ENCODE measurements at regions not wholly inside any gene's neighbourhood (a gene's known extent, or its start where the extent isn't known, plus 50 kb on each side); places are given as distances from the start of the nearest gene placed in this dataset.

DNA sequence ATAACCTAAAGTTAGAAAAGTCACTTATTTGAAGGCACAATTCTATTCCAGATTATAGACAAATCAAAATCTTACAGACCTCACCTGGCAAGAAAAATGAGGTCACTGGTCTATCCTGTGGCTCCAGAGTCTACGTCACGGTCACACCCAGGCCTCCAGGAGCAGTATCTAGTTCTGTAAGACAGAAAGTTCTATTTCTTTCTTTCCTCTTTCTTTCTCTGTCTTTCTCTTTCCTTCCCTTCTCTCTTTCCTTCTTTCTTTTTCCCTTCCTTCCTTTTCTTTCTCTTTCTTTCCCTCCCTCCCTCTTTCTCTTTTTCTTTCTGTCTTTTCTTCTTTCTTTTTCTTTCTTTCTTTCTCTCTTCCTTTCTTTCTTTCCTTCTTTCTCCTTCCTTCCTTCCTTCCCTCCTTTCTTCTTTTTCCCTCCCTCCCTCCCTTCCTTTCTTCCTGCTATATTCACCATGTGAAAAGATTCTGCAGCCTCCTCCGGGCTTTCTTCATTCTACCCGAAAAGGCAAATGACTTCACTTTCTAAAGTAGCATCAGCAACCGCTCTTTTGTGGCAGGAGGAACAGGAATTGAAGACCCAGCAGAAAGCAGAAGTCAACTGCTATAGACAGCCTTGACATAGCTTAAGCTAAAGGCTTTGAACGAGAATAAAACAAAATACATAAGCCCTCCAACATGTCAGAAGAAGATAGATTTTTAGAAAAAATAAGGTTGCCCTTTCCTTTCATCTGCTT lies 83.9 kb upstream of the SIRPG start:
- H4K91ac ChIP-seq (ENCODE audit: low read length), result no peak overlapping the region
- H2AFZ ChIP-seq (ENCODE audit: low read depth, low read length), result no peak overlapping the region
- no peak overlapping the region for H3K4me3 ChIP-seq (ENCODE audit: insufficient read depth in 1 of 2, low read depth in 1 of 2, low read length in 2 of 2)
- H3K14ac ChIP-seq (ENCODE audit: low read length in 2 of 2), result no peak overlapping the region
- H2BK120ac ChIP-seq (ENCODE audit: low read depth, low read length), result no peak overlapping the region
- peaks cover 5 to 25% of the 10 kb centered on the region in 2 experiments for H3K27me3 ChIP-seq (ENCODE audit: control insufficient read depth in 1 of 2, insufficient read depth in 1 of 2, low read length in 2 of 2)
- H3K9me3 ChIP-seq (ENCODE audit: control insufficient read depth, low read length), result no peaks in the 10 kb centered on the region
- 82% methylated on average over 5 of the region's 6 CpGs for WGBS
- no peaks in the 10 kb centered on the region for H3K79me1 ChIP-seq (replicated peaks; ENCODE audit: low read length, poor library complexity, severe bottlenecking)
- H3K36me3 ChIP-seq (ENCODE audit: control insufficient read depth in 1 of 2, insufficient read depth in 2 of 2, low read depth in 1 of 2, low read length in 2 of 2), result no peaks in the 10 kb centered on the region
- no peak for DNase-seq
- no peak overlapping the region for H3K27ac ChIP-seq (ENCODE audit: low read length, poor library complexity, severe bottlenecking)
- no peak overlapping the region for H3K4ac ChIP-seq (ENCODE audit: low read depth in 1 of 2, low read length in 2 of 2)
- H2BK5ac ChIP-seq (ENCODE audit: low read depth, low read length, poor library complexity, severe bottlenecking), result no peak overlapping the region
- H2BK15ac ChIP-seq (ENCODE audit: low read depth, poor library complexity, severe bottlenecking), result no peak overlapping the region
- H3K9ac ChIP-seq (ENCODE audit: low read length), result no peak overlapping the region
- no peak overlapping the region for H4K8ac ChIP-seq (ENCODE audit: low read length)
- no peak overlapping the region for H3K23ac ChIP-seq (ENCODE audit: low read length in 2 of 2)
- H2BK12ac ChIP-seq (ENCODE audit: low read length in 2 of 2), result no peak overlapping the region
- no peak overlapping the region for H3K18ac ChIP-seq (ENCODE audit: low read depth in 1 of 2, low read length in 2 of 2)
- H3K4me2 ChIP-seq (ENCODE audit: low read length, poor library complexity, severe bottlenecking), result no peak overlapping the region
- H3K4me1 ChIP-seq (ENCODE audit: control insufficient read depth, insufficient read depth, low read depth, low read length), result no peaks in the 10 kb centered on the region
- no peak overlapping the region for H2AK5ac ChIP-seq (ENCODE audit: low read length, severe bottlenecking)

- Histone ChIP-seq H2BK12ac (ENCODE audit: low read length in 2 of 2) (no peak overlapping the region), H4K8ac (ENCODE audit: low read length) (no peak overlapping the region), H4K91ac (ENCODE audit: low read length) (no peak overlapping the region), H3K14ac (ENCODE audit: low read length in 2 of 2) (no peak overlapping the region), H3K23ac (ENCODE audit: low read length in 2 of 2) (no peak overlapping the region), H2BK5ac (ENCODE audit: low read depth, low read length, poor library complexity, severe bottlenecking) (no peak overlapping the region), H3K27me3 (ENCODE audit: control insufficient read depth in 1 of 2, insufficient read depth in 1 of 2, low read length in 2 of 2) (peaks cover 5 to 25% of the 10 kb centered on the region in 2 experiments), H2AK5ac (ENCODE audit: low read length, severe bottlenecking) (no peak overlapping the region), H2AFZ (ENCODE audit: low read depth, low read length) (no peak overlapping the region), H2BK120ac (ENCODE audit: low read depth, low read length) (no peak overlapping the region), H3K9me3 (ENCODE audit: control insufficient read depth, low read length) (no peaks in the 10 kb centered on the region), H3K18ac (ENCODE audit: low read depth in 1 of 2, low read length in 2 of 2) (no peak overlapping the region), H3K9ac (ENCODE audit: low read length) (no peak overlapping the region), H3K4ac (ENCODE audit: low read depth in 1 of 2, low read length in 2 of 2) (no peak overlapping the region), H3K27ac (ENCODE audit: low read length, poor library complexity, severe bottlenecking) (no peak overlapping the region), H3K79me1 (replicated peaks; ENCODE audit: low read length, poor library complexity, severe bottlenecking) (no peaks in the 10 kb centered on the region), H3K4me1 (ENCODE audit: control insufficient read depth, insufficient read depth, low read depth, low read length) (no peaks in the 10 kb centered on the region), H3K36me3 (ENCODE audit: control insufficient read depth in 1 of 2, insufficient read depth in 2 of 2, low read depth in 1 of 2, low read length in 2 of 2) (no peaks in the 10 kb centered on the region), H3K4me3 (ENCODE audit: insufficient read depth in 1 of 2, low read depth in 1 of 2, low read length in 2 of 2) (no peak overlapping the region), H2BK15ac (ENCODE audit: low read depth, poor library complexity, severe bottlenecking) (no peak overlapping the region), H3K4me2 (ENCODE audit: low read length, poor library complexity, severe bottlenecking) (no peak overlapping the region)
- WGBS, result no CpG with 5 or more reads among the region's 1 CpG
- no peak for DNase-seq
Observed at GRCh38 chr20:1737134-1737533, 79.6 kb upstream of the SIRPG start.

DNA sequence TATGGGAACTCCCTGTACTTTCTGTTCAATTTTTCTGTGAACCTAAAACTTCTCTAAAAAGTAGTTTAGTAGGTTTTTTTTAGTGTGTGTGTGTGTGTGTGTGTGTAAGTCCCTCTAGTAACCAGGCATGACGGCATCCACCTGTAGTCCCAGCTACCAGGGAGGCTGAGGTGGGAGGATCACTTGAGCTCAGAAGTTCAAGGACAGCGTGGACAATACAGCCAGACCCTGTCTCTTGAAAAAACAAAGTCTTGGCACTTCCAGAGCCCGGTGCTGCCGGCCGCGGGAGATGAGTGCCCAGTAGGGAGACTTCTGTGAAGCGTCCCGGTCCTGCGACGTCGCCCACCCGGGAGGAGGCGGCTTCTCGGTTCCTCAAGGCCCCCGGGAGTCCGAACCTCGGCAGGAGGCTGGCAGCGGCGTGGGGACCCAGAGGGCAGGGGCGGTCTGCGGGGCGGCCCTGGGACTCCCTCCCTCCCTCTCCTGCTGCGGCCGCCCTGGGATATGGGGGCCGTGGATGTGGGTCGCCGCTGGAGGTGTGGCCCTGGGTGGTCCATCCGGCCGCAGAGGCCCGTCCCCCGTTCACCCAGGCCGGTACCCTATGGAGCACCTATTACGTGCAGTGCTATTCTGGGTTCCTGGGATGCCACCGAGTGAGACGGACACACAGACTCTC lies 78.0 kb upstream of the SIRPG start:
- Histone ChIP-seq H3K9me3 (ENCODE audit: control insufficient read depth, low read length) (no peaks in the 10 kb centered on the region), H3K27me3 (ENCODE audit: control insufficient read depth in 1 of 2, insufficient read depth in 1 of 2, low read length in 2 of 2) (peaks cover 5 to 15% of the 10 kb centered on the region in 2 experiments), H3K14ac (ENCODE audit: low read length in 2 of 2) (no peak overlapping the region), H3K18ac (ENCODE audit: low read depth in 1 of 2, low read length in 2 of 2) (no peak overlapping the region), H3K27ac (ENCODE audit: low read length, poor library complexity, severe bottlenecking) (no peak overlapping the region), H3K79me1 (replicated peaks; ENCODE audit: low read length, poor library complexity, severe bottlenecking) (no peaks in the 10 kb centered on the region), H2BK120ac (ENCODE audit: low read depth, low read length) (no peak overlapping the region), H3K4me2 (ENCODE audit: low read length, poor library complexity, severe bottlenecking) (no peak overlapping the region), H3K36me3 (ENCODE audit: control insufficient read depth in 1 of 2, insufficient read depth in 2 of 2, low read depth in 1 of 2, low read length in 2 of 2) (no peaks in the 10 kb centered on the region), H3K4me3 (ENCODE audit: insufficient read depth in 1 of 2, low read depth in 1 of 2, low read length in 2 of 2) (no peak overlapping the region), H3K9ac (ENCODE audit: low read length) (no peak overlapping the region), H3K4me1 (ENCODE audit: control insufficient read depth, insufficient read depth, low read depth, low read length) (no peaks in the 10 kb centered on the region), H2BK12ac (ENCODE audit: low read length in 2 of 2) (no peak overlapping the region), H3K23ac (ENCODE audit: low read length in 2 of 2) (no peak overlapping the region), H4K91ac (ENCODE audit: low read length) (no peak overlapping the region), H2AK5ac (ENCODE audit: low read length, severe bottlenecking) (no peak overlapping the region), H2AFZ (ENCODE audit: low read depth, low read length) (no peak overlapping the region), H3K4ac (ENCODE audit: low read depth in 1 of 2, low read length in 2 of 2) (no peak overlapping the region), H2BK5ac (ENCODE audit: low read depth, low read length, poor library complexity, severe bottlenecking) (no peak overlapping the region), H4K8ac (ENCODE audit: low read length) (no peak overlapping the region), H2BK15ac (ENCODE audit: low read depth, poor library complexity, severe bottlenecking) (no peak overlapping the region)
- 95% methylated on average over 35 of the region's 35 CpGs for WGBS
- DNase-seq, result no peak

DNA sequence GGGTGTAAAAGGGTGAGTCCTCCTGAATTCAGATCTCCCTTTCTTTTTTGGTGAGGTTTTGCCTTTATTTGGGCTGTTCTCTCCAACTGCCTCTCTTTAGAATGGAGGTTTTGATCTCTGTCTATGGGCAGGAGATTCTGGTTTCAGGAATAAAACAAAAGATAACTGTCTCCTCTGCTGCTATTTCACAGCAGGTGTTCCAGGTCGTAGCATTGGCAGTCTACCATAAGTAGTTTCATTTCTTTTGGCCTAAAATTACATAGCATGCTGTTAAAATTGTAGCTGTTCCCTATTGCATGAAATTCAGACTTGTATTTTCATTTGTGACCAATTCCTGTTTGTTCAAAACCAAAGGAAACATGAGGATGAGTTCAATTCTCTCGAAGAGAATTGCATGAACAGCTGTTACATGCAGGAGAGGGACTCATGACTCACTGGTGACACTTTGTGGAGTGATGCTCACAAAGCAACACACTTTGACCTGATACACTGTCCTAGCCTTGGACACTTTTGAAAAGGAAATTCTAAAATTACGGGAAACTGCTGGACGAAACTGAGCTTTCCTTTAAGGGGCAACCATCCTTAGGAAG lies 76.8 kb upstream of the SIRPG start:
- Histone ChIP-seq H3K27me3 (ENCODE audit: control insufficient read depth in 1 of 2, insufficient read depth in 1 of 2, low read length in 2 of 2) (peaks cover under 1 to 6% of the 10 kb centered on the region in 2 experiments), H3K36me3 (ENCODE audit: control insufficient read depth in 1 of 2, insufficient read depth in 2 of 2, low read depth in 1 of 2, low read length in 2 of 2) (no peaks in the 10 kb centered on the region), H4K8ac (ENCODE audit: low read length) (no peak overlapping the region), H2BK15ac (ENCODE audit: low read depth, poor library complexity, severe bottlenecking) (no peak overlapping the region), H2BK5ac (ENCODE audit: low read depth, low read length, poor library complexity, severe bottlenecking) (no peak overlapping the region), H3K4me2 (ENCODE audit: low read length, poor library complexity, severe bottlenecking) (no peak overlapping the region), H2AFZ (ENCODE audit: low read depth, low read length) (no peak overlapping the region), H4K91ac (ENCODE audit: low read length) (no peak overlapping the region), H3K4ac (ENCODE audit: low read depth in 1 of 2, low read length in 2 of 2) (no peak overlapping the region), H3K4me1 (ENCODE audit: control insufficient read depth, insufficient read depth, low read depth, low read length) (no peaks in the 10 kb centered on the region), H2BK120ac (ENCODE audit: low read depth, low read length) (no peak overlapping the region), H3K9me3 (ENCODE audit: control insufficient read depth, low read length) (no peaks in the 10 kb centered on the region), H3K4me3 (ENCODE audit: insufficient read depth in 1 of 2, low read depth in 1 of 2, low read length in 2 of 2) (no peak overlapping the region), H3K9ac (ENCODE audit: low read length) (no peak overlapping the region), H3K23ac (ENCODE audit: low read length in 2 of 2) (no peak overlapping the region), H3K27ac (ENCODE audit: low read length, poor library complexity, severe bottlenecking) (no peak overlapping the region), H2BK12ac (ENCODE audit: low read length in 2 of 2) (no peak overlapping the region), H3K14ac (ENCODE audit: low read length in 2 of 2) (no peak overlapping the region), H2AK5ac (ENCODE audit: low read length, severe bottlenecking) (no peak overlapping the region), H3K79me1 (replicated peaks; ENCODE audit: low read length, poor library complexity, severe bottlenecking) (no peaks in the 10 kb centered on the region), H3K18ac (ENCODE audit: low read depth in 1 of 2, low read length in 2 of 2) (no peak overlapping the region)
- DNase-seq, result no peak
- WGBS, result 77% methylated on average over 2 of the region's 4 CpGs

Data from mesenchymal stem cell (in vitro differentiated cells and primary cell).